ENCODE measurements at regions not wholly inside any gene's neighbourhood (a gene's known extent, or its start where the extent isn't known, plus 50 kb on each side); places are given as distances from the start of the nearest gene placed in this dataset.

- H3K4me3 ChIP-seq (ENCODE audit: low read length), result no peak overlapping the region
- no peak for DNase-seq (ENCODE audit: low read depth)
- no peak for TF ChIP-seq CTCF (conservative IDR thresholded peaks at IDR 0.05; ENCODE audit: low read length)
These were observed 71.1 kb upstream of the NUDT4 start for GRCh38 chr12:93306636-93307035.

- no peak for TF ChIP-seq CTCF (conservative IDR thresholded peaks at IDR 0.05; ENCODE audit: low read length)
- DNase-seq (ENCODE audit: low read depth), result no peak
These were observed 69.4 kb upstream of the NUDT4 start for GRCh38 chr12:93308281-93308680.

GRCh38 chr12:93311827-93312226 is 65.9 kb upstream of the NUDT4 start:
- no peak for DNase-seq (ENCODE audit: low read depth)
- no peak for TF ChIP-seq CTCF (conservative IDR thresholded peaks at IDR 0.05; ENCODE audit: low read length)
- no peak overlapping the region for H3K4me3 ChIP-seq (ENCODE audit: low read length)

More at GRCh38 chr12:93308281-93308680, 69.4 kb upstream of the NUDT4 start:
- H3K4me3 ChIP-seq (ENCODE audit: low read length), result no peak overlapping the region

DNA sequence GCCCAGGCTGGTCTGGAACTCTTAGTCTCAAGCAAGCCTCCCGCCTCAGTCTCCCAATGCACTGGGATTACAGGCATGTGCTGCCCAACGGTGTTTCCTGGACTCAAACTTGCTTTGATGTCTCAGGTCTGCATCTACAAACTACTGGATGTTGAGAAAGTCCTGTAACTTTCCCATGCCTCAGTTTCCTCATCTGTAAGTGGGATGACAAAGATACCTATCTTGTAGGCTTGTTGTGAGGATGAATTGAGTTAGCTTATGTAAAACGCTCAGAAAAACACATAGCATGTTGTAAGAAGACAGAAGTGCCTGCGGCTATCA is 63.6 kb upstream of the NUDT4 start:
- TF ChIP-seq CTCF (conservative IDR thresholded peaks at IDR 0.05; ENCODE audit: low read length), result no peak
- H3K4me3 ChIP-seq (ENCODE audit: low read length), result no peak overlapping the region
- DNase-seq (ENCODE audit: low read depth), result no peak

- no peak for DNase-seq (ENCODE audit: low read depth)
- H3K4me3 ChIP-seq (ENCODE audit: low read length), result no peak overlapping the region
These were observed 62.3 kb upstream of the NUDT4 start for GRCh38 chr12:93315385-93315906.

DNA sequence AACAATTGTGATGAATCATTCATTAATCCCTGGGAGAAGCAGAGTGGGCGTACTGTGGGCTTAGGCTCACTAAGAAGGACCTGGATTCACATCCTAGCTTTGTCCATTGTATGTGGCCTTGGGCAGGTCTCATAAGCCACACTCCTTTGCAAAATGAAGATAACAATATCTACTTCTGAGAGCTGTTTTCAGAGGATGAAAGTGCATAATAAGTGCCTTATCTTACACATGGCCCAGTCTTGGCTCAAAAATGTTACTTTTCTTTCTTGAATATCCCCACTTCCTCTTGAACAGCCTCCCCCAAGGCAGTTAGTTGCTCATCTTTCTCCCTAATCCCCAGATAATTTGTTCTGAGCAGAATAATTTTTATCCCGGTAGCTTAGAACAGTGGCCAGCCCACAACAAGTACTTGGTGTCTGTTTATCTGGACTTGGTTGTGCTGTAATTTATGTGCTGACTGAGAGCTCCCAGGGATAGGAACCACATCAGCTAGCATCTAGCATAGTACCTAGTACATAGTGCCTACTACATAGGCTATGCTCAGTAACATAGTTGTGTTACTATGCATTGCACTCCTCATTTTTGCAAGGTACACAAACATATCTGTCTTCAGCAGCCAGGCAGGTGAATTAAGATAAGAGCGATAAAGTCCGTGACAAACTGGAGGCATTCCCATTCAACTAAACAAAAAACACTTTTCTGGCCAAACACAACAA is 61.7 kb upstream of the NUDT4 start:
- H3K4me3 ChIP-seq (ENCODE audit: low read length), result no peak overlapping the region
- TF ChIP-seq CTCF (conservative IDR thresholded peaks at IDR 0.05; ENCODE audit: low read length), result no peak
- DNase-seq (ENCODE audit: low read depth), result no peak

More at GRCh38 chr12:93315385-93315906, 62.3 kb upstream of the NUDT4 start:
- no peak for TF ChIP-seq CTCF (conservative IDR thresholded peaks at IDR 0.05; ENCODE audit: low read length)

DNA sequence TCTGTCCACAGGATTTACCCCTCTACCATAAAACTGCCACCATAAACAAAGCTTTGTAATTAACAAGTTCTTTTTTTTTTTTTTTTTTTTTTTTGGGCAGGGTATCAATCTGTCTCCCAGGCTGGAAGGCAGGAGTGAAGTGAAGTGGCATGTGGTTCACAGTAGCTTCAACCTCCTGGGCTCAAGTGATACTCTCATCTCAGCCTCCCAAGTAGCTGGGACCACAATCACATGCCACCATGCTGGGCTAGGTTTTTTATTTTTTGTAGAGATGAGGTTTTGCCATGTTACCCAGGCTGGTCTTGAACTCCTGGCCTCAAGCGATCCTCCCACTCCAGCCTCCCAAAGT is 61.1 kb upstream of the NUDT4 start:
- no peak overlapping the region for H3K4me3 ChIP-seq (ENCODE audit: low read length)
- no peak for DNase-seq (ENCODE audit: low read depth)
- no peak for TF ChIP-seq CTCF (conservative IDR thresholded peaks at IDR 0.05; ENCODE audit: low read length)

Data from AG10803 (cell line).